Left ventricle myocardium inferior (tissue), 1 donor: ENCODE measurements at regions not wholly inside any gene's neighbourhood (a gene's known extent, or its start where the extent isn't known, plus 50 kb on each side); places are given as distances from the start of the nearest gene placed in this dataset.

Source experiments
- DNase-seq: peaks from one replicate; pipeline ENCODE4 v3.0.0-alpha.2; 2020
- H3K27ac ChIP-seq: fragments of 200-600 bp; replicated peaks from 2 replicates; pipeline ENCODE4 v1.8.0; 2021
- H3K27me3 ChIP-seq: fragments of 200-600 bp; 2 replicates; pipeline ENCODE4 v1.8.0; 2021; ENCODE audit warnings: low read depth
- H3K36me3 ChIP-seq: fragments of 200-600 bp; 2 replicates; pipeline ENCODE4 v1.8.0; 2021
- H3K4me1 ChIP-seq: fragments of 200-600 bp; 2 replicates; pipeline ENCODE4 v1.8.0; 2021
- H3K4me3 ChIP-seq: fragments of 200-600 bp; 2 replicates; pipeline ENCODE4 v1.8.0; 2021; ENCODE audit warnings: mild to moderate bottlenecking, moderate library complexity
- H3K9me3 ChIP-seq: fragments of 200-600 bp; replicated peaks from 2 replicates; pipeline ENCODE4 v1.8.0; 2021
- CTCF ChIP-seq: fragments of 200-600 bp; IDR thresholded peaks from 2 replicates; pipeline ENCODE4 v1.8.0; 2021; ENCODE audit warnings: antibody characterized with exemption, mild to moderate bottlenecking, borderline replicate concordance
- intact Hi-C: fragments of 100-400 bp; cut with micrococcal nuclease; formaldehyde crosslinking; loops from one replicate; pipeline ENCODE4 v1.11.0; 2022
- donor health status: DM: no; HTN: yes; CAD: no; lungs with severe emphysema.

- Histone ChIP-seq H3K4me1 (no peaks in the 10 kb centered on the region), H3K4me3 (no peak overlapping the region), H3K27ac (no peak overlapping the region), H3K36me3 (no peaks in the 10 kb centered on the region), H3K9me3 (no peaks in the 10 kb centered on the region), H3K27me3 (no peaks in the 10 kb centered on the region)
- DNase-seq, result no peak
- intact Hi-C loops, result no loop called here
- no peak for TF ChIP-seq CTCF
Observed at GRCh38 chrX:13260598-13260997, 59.3 kb downstream of the ATXN3L start.

DNA sequence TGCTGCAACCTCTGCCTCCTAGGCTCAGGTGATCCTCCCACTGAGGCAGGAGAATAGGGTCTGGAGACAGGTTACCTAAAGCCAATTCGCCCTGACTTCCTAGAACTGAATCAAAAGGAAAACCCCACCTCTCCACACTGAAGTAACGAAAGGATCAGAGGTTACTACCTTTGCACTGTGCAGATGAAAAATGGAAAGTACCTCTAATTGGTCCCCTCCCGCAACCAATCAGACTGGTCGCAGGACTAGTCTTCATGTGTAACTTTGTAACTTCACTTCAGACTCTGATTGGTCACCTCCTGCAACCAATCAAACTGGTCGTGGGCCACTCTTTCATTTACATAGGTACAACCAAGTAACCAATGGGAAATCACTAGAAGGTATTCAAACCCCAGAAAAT is 61.1 kb downstream of the ATXN3L start:
- Histone ChIP-seq H3K27me3 (no peaks in the 10 kb centered on the region), H3K4me3 (no peak overlapping the region), H3K27ac (no peak overlapping the region), H3K9me3 (no peaks in the 10 kb centered on the region), H3K36me3 (no peaks in the 10 kb centered on the region), H3K4me1 (no peaks in the 10 kb centered on the region)
- intact Hi-C loops, result no loop called here
- DNase-seq, result no peak
- TF ChIP-seq CTCF, result no peak

DNA sequence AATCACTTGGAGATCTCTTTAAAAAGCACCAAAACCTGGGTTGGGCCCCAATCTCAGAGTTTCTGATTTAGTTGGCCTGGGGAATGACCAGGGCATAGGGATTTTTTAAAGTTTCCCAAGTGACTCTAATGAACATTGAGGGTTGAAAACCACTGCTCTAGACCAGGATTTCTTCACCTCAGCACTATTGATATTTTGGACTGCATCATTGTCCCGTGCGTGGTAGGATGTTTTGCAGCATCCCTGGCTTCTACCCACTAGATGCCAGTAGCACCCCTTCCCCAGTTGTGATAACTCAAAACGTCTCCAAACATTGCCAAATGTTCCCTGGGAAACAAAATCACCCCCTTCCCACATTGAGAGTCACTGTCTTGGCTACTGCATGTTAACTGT is 61.8 kb downstream of the ATXN3L start:
- Histone ChIP-seq H3K4me1 (no peaks in the 10 kb centered on the region), H3K27ac (no peak overlapping the region), H3K9me3 (no peaks in the 10 kb centered on the region), H3K4me3 (no peak overlapping the region), H3K27me3 (no peaks in the 10 kb centered on the region), H3K36me3 (no peaks in the 10 kb centered on the region)
- no peak for DNase-seq
- intact Hi-C loops, result no loop called here
- no peak for TF ChIP-seq CTCF

DNA sequence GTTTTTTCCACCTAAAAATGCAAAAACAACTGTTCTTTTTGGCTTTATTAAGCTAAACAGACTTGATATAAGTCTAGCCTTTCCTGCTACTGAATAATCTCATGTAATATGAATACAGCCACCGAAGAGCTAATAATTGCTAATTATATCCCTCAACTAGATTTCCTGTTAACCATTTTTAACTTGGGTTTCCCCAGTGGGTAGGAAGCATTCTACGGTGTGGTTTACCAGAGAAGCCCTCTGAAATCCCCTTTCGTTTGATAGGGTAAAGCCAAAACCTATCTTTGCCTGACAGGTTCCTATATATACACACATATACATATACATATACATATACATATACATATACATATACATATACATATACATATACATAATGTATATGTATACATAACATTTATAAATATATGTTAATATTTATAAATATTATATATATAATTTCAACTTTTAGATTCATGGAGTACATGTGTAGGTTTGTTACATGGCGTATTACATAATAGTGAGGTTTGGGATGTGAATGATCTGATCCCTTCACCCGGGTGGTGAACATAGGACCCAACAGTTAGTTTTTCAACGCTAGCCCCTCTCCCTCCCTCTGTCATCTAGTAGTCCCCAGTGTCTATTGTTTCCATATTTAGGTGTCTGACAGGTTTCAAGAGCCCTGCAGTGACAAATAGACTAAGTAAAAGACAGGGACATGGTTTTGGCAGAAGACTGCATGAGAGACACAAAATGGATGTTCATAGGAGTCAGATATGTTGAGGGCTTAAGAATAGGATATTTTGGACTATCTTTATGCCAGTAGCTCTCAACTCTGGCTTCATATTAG is 62.4 kb downstream of the ATXN3L start:
- Histone ChIP-seq H3K4me3 (no peak overlapping the region), H3K27me3 (no peaks in the 10 kb centered on the region), H3K9me3 (no peaks in the 10 kb centered on the region), H3K4me1 (no peaks in the 10 kb centered on the region), H3K27ac (no peak overlapping the region), H3K36me3 (no peaks in the 10 kb centered on the region)
- intact Hi-C loops, result no loop called here
- DNase-seq, result no peak
- TF ChIP-seq CTCF, result no peak

DNA sequence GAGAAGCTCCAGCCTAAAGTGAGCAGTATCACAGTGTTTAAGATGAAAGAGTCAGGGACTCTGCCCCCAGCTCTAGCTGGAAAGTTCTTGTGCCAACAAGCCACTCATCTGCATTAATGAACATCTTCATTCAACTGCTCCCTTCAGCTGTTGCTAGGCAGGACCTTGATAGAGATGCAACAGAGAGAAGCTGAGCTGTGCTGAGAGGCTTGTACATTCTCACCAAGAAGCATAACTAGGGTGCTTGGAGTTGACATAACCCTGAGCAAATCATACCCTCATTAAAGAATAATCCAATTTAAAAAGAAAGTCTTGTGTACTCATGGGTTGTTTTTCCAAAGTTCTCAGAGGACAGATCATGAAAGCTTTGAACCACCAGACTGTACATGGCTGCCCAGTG is 63.2 kb downstream of the ATXN3L start:
- intact Hi-C loops, result no loop called here
- Histone ChIP-seq H3K9me3 (no peaks in the 10 kb centered on the region), H3K4me3 (no peak overlapping the region), H3K36me3 (no peaks in the 10 kb centered on the region), H3K27me3 (no peaks in the 10 kb centered on the region), H3K27ac (no peak overlapping the region), H3K4me1 (no peaks in the 10 kb centered on the region)
- no peak for TF ChIP-seq CTCF
- no peak for DNase-seq
